GM12878 (cell line): ENCODE measurements at regions not wholly inside any gene's neighbourhood (a gene's known extent, or its start where the extent isn't known, plus 50 kb on each side); places are given as distances from the start of the nearest gene placed in this dataset.

Source experiments
- CTCF ChIP-seq, 3 experiments: IDR thresholded peaks in 2 of 3; conservative IDR thresholded peaks in 1 of 3; 2 replicates each; pipeline ENCODE4 v1.5.1; 2011; ENCODE audit warnings: low read depth in 3 of 3, low read length in 3 of 3, mild to moderate bottlenecking in 3 of 3, control low read depth in 2 of 3, moderate library complexity in 2 of 3, inconsistent platforms in 1 of 3, mixed read lengths in 1 of 3; ENCODE audit not compliant: control insufficient read depth in 2 of 3, insufficient read depth in 1 of 3; ENCODE audit errors: extremely low read depth in 1 of 3
- LARP7 ChIP-seq: fragments of 450-650 bp; IDR thresholded peaks from 2 replicates; pipeline ENCODE4 v1.6.1; 2017; ENCODE audit warnings: mild to moderate bottlenecking
- POLR2A ChIP-seq: IDR thresholded peaks from 2 replicates; pipeline ENCODE4 v1.6.1; 2011; ENCODE audit warnings: low read depth, mild to moderate bottlenecking, low read length

- TF ChIP-seq CTCF (IDR thresholded peaks at IDR 0.05 in 2 of 3, conservative IDR thresholded peaks at IDR 0.05 in 1 of 3; ENCODE audit: control insufficient read depth in 2 of 3, extremely low read depth in 1 of 3, insufficient read depth in 1 of 3, low read depth in 3 of 3, low read length in 3 of 3) (no peak), LARP7 (no peak), POLR2A (no peak)
Measured at GRCh38 chr15:39154776-39155175, 426.1 kb upstream of the THBS1 start.
